Prostate gland (tissue), 2 donors: ENCODE measurements at regions not wholly inside any gene's neighbourhood (a gene's known extent, or its start where the extent isn't known, plus 50 kb on each side); places are given as distances from the start of the nearest gene placed in this dataset.

Experiments
- POLR2AphosphoS5 ChIP-seq: sonication (generic); formaldehyde crosslinking; IDR thresholded peaks from one replicate; pipeline ENCODE4 v1.6.1; 2017; ENCODE audit warnings: antibody characterized with exemption
- TF ChIP-seq, protein P1 (sequence below), 4 experiments: fragments of 200-600 bp in 2 of 4; fragments of 450-650 bp in 2 of 4; sonication (generic) in 2 of 4; IDR thresholded peaks; 1 replicate in 3 of 4; 2 replicates in 1 of 4; pipeline ENCODE4 v1.5.1; 2016 to 2019; ENCODE audit warnings: antibody characterized with exemption in 4 of 4, mild to moderate bottlenecking in 2 of 4, moderate library complexity in 2 of 4

DNA sequence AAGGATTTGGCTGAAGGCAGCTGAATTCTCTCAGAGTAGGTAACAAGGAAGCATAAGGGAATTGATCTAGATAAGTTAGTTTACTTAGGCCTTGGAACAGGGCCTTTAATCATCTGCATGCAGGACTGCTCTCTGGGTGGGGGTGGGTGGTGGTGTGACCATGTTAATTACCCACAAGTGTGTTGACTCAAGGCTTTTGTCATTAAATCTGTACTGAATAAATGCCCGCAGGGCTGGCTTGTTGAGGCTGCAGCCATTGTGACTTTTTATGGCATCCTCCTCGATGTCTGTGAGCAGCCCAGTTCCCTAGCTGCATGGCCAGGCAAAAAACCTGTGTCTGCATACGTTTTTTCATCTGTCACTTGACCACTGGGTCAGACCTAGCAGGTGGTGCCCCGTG lies 63.5 kb upstream of the ASCC3 start:
- TF ChIP-seq, protein P1, sequence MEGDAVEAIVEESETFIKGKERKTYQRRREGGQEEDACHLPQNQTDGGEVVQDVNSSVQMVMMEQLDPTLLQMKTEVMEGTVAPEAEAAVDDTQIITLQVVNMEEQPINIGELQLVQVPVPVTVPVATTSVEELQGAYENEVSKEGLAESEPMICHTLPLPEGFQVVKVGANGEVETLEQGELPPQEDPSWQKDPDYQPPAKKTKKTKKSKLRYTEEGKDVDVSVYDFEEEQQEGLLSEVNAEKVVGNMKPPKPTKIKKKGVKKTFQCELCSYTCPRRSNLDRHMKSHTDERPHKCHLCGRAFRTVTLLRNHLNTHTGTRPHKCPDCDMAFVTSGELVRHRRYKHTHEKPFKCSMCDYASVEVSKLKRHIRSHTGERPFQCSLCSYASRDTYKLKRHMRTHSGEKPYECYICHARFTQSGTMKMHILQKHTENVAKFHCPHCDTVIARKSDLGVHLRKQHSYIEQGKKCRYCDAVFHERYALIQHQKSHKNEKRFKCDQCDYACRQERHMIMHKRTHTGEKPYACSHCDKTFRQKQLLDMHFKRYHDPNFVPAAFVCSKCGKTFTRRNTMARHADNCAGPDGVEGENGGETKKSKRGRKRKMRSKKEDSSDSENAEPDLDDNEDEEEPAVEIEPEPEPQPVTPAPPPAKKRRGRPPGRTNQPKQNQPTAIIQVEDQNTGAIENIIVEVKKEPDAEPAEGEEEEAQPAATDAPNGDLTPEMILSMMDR (IDR thresholded peaks at IDR 0.05): no peak
- no peak for TF ChIP-seq POLR2AphosphoS5
